H9 (cell line): ENCODE measurements at regions not wholly inside any gene's neighbourhood (a gene's known extent, or its start where the extent isn't known, plus 50 kb on each side); places are given as distances from the start of the nearest gene placed in this dataset.

Experiments used
- DNase-seq: peaks from one replicate; pipeline ENCODE4 v3.0.0-alpha.2; 2017
- H2AFZ ChIP-seq: one replicate; pipeline ENCODE4 v1.6.1; 2013; ENCODE audit warnings: mild to moderate bottlenecking, low read length, control low read depth, moderate library complexity
- H2AK5ac ChIP-seq: 2 replicates; pipeline ENCODE4 v1.6.1; 2013; ENCODE audit warnings: low read length, control low read depth, mixed read lengths; ENCODE audit not compliant: insufficient read length
- H2BK120ac ChIP-seq: one replicate; pipeline ENCODE4 v1.6.1; 2013; ENCODE audit warnings: low read depth, mild to moderate bottlenecking, low read length, control low read depth, inconsistent platforms; ENCODE audit not compliant: poor library complexity, severe bottlenecking
- H2BK12ac ChIP-seq: 2 replicates; pipeline ENCODE4 v1.6.1; 2013; ENCODE audit warnings: low read length, control low read depth, mixed read lengths, low read depth; ENCODE audit not compliant: insufficient read length
- H2BK15ac ChIP-seq: 2 replicates; pipeline ENCODE4 v1.6.1; 2013; ENCODE audit warnings: low read depth, low read length, control low read depth
- H2BK20ac ChIP-seq: one replicate; pipeline ENCODE4 v1.6.1; 2013; ENCODE audit warnings: low read depth, mild to moderate bottlenecking, low read length, control low read depth, inconsistent platforms; ENCODE audit not compliant: poor library complexity, severe bottlenecking
- H2BK5ac ChIP-seq: 2 replicates; pipeline ENCODE4 v1.6.1; 2013; ENCODE audit warnings: low read length, control low read depth, mixed read lengths; ENCODE audit not compliant: insufficient read length
- H3K14ac ChIP-seq: 2 replicates; pipeline ENCODE4 v1.6.1; 2013; ENCODE audit warnings: low read length, control low read depth; ENCODE audit not compliant: insufficient read depth
- H3K18ac ChIP-seq: 2 replicates; pipeline ENCODE4 v1.6.1; 2013; ENCODE audit warnings: low read depth, mild to moderate bottlenecking, mixed read lengths, low read length, control low read depth; ENCODE audit not compliant: insufficient read length
- H3K23ac ChIP-seq: 2 replicates; pipeline ENCODE4 v1.6.1; 2013; ENCODE audit warnings: low read length, control low read depth, mixed read lengths, low read depth; ENCODE audit not compliant: insufficient read length
- H3K23me2 ChIP-seq: 2 replicates; pipeline ENCODE4 v1.6.1; 2013; ENCODE audit warnings: low read depth, mild to moderate bottlenecking, mixed read lengths, low read length, control low read depth; ENCODE audit not compliant: insufficient read length, poor library complexity, severe bottlenecking
- H3K27ac ChIP-seq: 2 replicates; pipeline ENCODE4 v1.5.1; 2013; ENCODE audit warnings: low read length, control low read depth, mixed read lengths, low read depth; ENCODE audit not compliant: insufficient read length
- H3K27me3 ChIP-seq: 2 replicates; pipeline ENCODE4 v1.6.1; 2013; ENCODE audit warnings: low read length, control low read depth, inconsistent platforms; ENCODE audit not compliant: insufficient read depth
- H3K4ac ChIP-seq: 2 replicates; pipeline ENCODE4 v1.6.1; 2013; ENCODE audit warnings: low read depth, mild to moderate bottlenecking, control low read depth, inconsistent platforms, low read length, moderate library complexity
- H3K4me1 ChIP-seq: 2 replicates; pipeline ENCODE4 v1.6.1; 2013; ENCODE audit warnings: low read length, control low read depth, inconsistent platforms; ENCODE audit not compliant: insufficient read depth
- H3K4me2 ChIP-seq: 2 replicates; pipeline ENCODE4 v1.6.1; 2013; ENCODE audit warnings: low read length, control low read depth, mixed read lengths; ENCODE audit not compliant: insufficient read length, insufficient read depth
- H3K56ac ChIP-seq: 2 replicates; pipeline ENCODE4 v1.6.1; 2013; ENCODE audit warnings: low read depth, mild to moderate bottlenecking, mixed read lengths, low read length, control low read depth; ENCODE audit not compliant: insufficient read length
- H3K79me1 ChIP-seq: 2 replicates; pipeline ENCODE4 v1.6.1; 2013; ENCODE audit warnings: low read depth, mild to moderate bottlenecking, moderate library complexity, low read length, control low read depth, inconsistent platforms; ENCODE audit not compliant: insufficient read depth, poor library complexity, severe bottlenecking
- H3K79me2 ChIP-seq: 2 replicates; pipeline ENCODE4 v1.6.1; 2013; ENCODE audit warnings: low read length, control low read depth, inconsistent platforms; ENCODE audit not compliant: insufficient read depth
- H3K9ac ChIP-seq: 2 replicates; pipeline ENCODE4 v1.6.1; 2013; ENCODE audit warnings: low read length, control low read depth, mixed read lengths; ENCODE audit not compliant: insufficient read length; ENCODE audit errors: extremely low read depth
- H3K9me3 ChIP-seq: one replicate; pipeline ENCODE4 v1.6.1; 2013; ENCODE audit warnings: low read depth, low read length, inconsistent platforms; ENCODE audit not compliant: control insufficient read depth
- H3T11ph ChIP-seq: one replicate; pipeline ENCODE4 v1.6.1; 2013; ENCODE audit warnings: mild to moderate bottlenecking, low read length, control low read depth, inconsistent platforms
- H4K20me1 ChIP-seq: one replicate; pipeline ENCODE4 v1.6.1; 2013; ENCODE audit not compliant: control insufficient read depth, insufficient read length, insufficient read depth
- H4K5ac ChIP-seq: 2 replicates; pipeline ENCODE4 v1.6.1; 2013; ENCODE audit warnings: low read depth, mild to moderate bottlenecking, mixed read lengths, low read length, control low read depth; ENCODE audit not compliant: insufficient read length
- H4K8ac ChIP-seq: replicated peaks from 2 replicates; pipeline ENCODE4 v1.6.1; 2013; ENCODE audit warnings: low read length, control low read depth, mixed read lengths, low read depth; ENCODE audit not compliant: insufficient read length
- H4K91ac ChIP-seq: 2 replicates; pipeline ENCODE4 v1.6.1; 2013; ENCODE audit warnings: low read depth, mild to moderate bottlenecking, moderate library complexity, mixed read lengths, low read length, control low read depth; ENCODE audit not compliant: insufficient read length
- H3K27ac Mint-ChIP-seq, 3 experiments: 2 replicates in 2 of 3; 3 replicates in 1 of 3; pipeline ENCODE4 v1.8.0; 2020 to 2021; ENCODE audit warnings: mixed read lengths in 3 of 3, mild to moderate bottlenecking in 1 of 3, moderate library complexity in 1 of 3
- H3K27me3 Mint-ChIP-seq: 2 replicates; pipeline ENCODE4 v1.8.0; 2021; ENCODE audit warnings: low read depth, mild to moderate bottlenecking, moderate library complexity, mixed read lengths
- H3K36me3 Mint-ChIP-seq, 3 experiments: 2 replicates in 2 of 3; 3 replicates in 1 of 3; pipeline ENCODE4 v1.8.0; 2020 to 2021; ENCODE audit warnings: low read depth in 3 of 3, mixed read lengths in 3 of 3; ENCODE audit not compliant: insufficient read depth in 1 of 3
- H3K4me1 Mint-ChIP-seq, 2 experiments: 2 replicates each; pipeline ENCODE4 v1.8.0; 2020; ENCODE audit warnings: mixed read lengths in 2 of 2
- H3K4me3 Mint-ChIP-seq, 2 experiments: 2 replicates in 1 of 2; 3 replicates in 1 of 2; pipeline ENCODE4 v1.8.0; 2020 to 2021; ENCODE audit warnings: mild to moderate bottlenecking in 2 of 2, mixed read lengths in 2 of 2, moderate library complexity in 1 of 2
- H3K9me3 Mint-ChIP-seq, 2 experiments: 2 replicates in 1 of 2; 3 replicates in 1 of 2; pipeline ENCODE4 v1.8.0; 2020; ENCODE audit warnings: mild to moderate bottlenecking in 2 of 2, mixed read lengths in 2 of 2, moderate library complexity in 1 of 2
- WGBS: extraction: QIAGEN DNeasy Blood & Tissue Kit; methylation state at CpG from one replicate; pipeline ENCODE4 v1.1.7; 2013; ENCODE audit warnings: missing lambda C conversion rate, low lambda C conversion rate, mixed read lengths; ENCODE audit not compliant: insufficient read length; ENCODE audit errors: extremely low coverage; 5-methylcytosine and 5-hydroxymethylcytosine counted together
- TF ChIP-seq, protein P1 (sequence below): fragments of 200-600 bp; sonication (generic); conservative IDR thresholded peaks from 3 replicates; pipeline ENCODE4 v1.8.0; 2021; ENCODE audit warnings: antibody characterized with exemption, mild to moderate bottlenecking

DNA sequence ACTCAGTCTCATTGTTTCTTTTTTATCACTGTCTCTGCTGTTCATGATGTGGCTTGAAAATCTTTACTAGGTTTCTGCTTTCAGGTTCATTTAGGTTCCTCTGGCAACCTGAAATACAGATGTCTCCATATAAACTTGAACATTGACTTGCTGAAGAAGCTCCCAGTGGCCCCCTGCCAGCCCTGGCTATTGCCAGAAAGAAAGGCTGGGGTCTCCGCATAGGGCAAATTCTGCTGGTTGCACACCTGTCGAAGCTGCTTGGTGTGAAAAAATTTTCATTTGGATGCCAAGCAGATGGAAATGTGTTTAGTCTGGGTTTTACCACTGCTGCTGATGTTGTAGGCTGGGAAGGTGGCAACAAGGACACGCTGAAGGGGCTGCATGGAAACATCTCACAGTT, 826.7 kb upstream of the GHITM start:
- Histone ChIP-seq H4K91ac (no peak overlapping the region), H2BK15ac (no peak overlapping the region), H4K20me1 (no peaks in the 10 kb centered on the region), H3K4me1 (no peaks in the 10 kb centered on the region), H3K23me2 (no peaks in the 10 kb centered on the region), H2AFZ (no peak overlapping the region), H3K14ac (no peak overlapping the region), H3K79me2 (no peaks in the 10 kb centered on the region), H3K79me1 (no peaks in the 10 kb centered on the region), H3K27ac (no peak overlapping the region), H3K27me3 (no peaks in the 10 kb centered on the region), H4K5ac (no peak overlapping the region), H3K4ac (no peak overlapping the region), H3K9ac (no peak overlapping the region), H2BK120ac (no peak overlapping the region), H3T11ph (no peak overlapping the region), H3K56ac (no peak overlapping the region), H4K8ac (no peak overlapping the region), H2BK12ac (no peak overlapping the region), H2AK5ac (no peak overlapping the region), H3K18ac (no peak overlapping the region), H2BK20ac (no peak overlapping the region), H3K9me3 (no peaks in the 10 kb centered on the region), H3K23ac (no peak overlapping the region), H2BK5ac (no peak overlapping the region), H3K4me2 (no peak overlapping the region)
- no peaks in the 10 kb centered on the region; the same call in 1 of the 2 replicates for H3K27me3 Mint-ChIP-seq
- H3K36me3 Mint-ChIP-seq: peaks cover 0 to 5% (median 0%) of the 10 kb centered on the region in 3 experiments; a peak in 2 of 7 replicates
- TF ChIP-seq, protein P1, sequence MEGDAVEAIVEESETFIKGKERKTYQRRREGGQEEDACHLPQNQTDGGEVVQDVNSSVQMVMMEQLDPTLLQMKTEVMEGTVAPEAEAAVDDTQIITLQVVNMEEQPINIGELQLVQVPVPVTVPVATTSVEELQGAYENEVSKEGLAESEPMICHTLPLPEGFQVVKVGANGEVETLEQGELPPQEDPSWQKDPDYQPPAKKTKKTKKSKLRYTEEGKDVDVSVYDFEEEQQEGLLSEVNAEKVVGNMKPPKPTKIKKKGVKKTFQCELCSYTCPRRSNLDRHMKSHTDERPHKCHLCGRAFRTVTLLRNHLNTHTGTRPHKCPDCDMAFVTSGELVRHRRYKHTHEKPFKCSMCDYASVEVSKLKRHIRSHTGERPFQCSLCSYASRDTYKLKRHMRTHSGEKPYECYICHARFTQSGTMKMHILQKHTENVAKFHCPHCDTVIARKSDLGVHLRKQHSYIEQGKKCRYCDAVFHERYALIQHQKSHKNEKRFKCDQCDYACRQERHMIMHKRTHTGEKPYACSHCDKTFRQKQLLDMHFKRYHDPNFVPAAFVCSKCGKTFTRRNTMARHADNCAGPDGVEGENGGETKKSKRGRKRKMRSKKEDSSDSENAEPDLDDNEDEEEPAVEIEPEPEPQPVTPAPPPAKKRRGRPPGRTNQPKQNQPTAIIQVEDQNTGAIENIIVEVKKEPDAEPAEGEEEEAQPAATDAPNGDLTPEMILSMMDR: no peak
- no peak overlapping the region for H3K4me3 Mint-ChIP-seq
- no CpG with 5 or more reads among the region's 3 CpGs for WGBS
- peaks cover 0 to 3% of the 10 kb centered on the region in 2 experiments; a peak in 1 of 5 replicates for H3K9me3 Mint-ChIP-seq
- H3K27ac Mint-ChIP-seq: peak overlapping the region in 1 of 3 experiments; percentile 57; a peak in 1 of 7 replicates
- DNase-seq: no peak
- no peaks in the 10 kb centered on the region for H3K4me1 Mint-ChIP-seq
